Inflammatory macrophage treated with lipopolysaccharide for 4 hours (primary cell): ENCODE measurements at regions not wholly inside any gene's neighbourhood (a gene's known extent, or its start where the extent isn't known, plus 50 kb on each side); places are given as distances from the start of the nearest gene placed in this dataset.
A peak's percentile ranks its signal among the peaks of the same experiment; 100 is the strongest.

Source experiments
- DNase-seq: peaks from one replicate; pipeline ENCODE4 v3.0.0-alpha.2; 2020

- no peak for DNase-seq
These were observed 133.4 kb upstream of the FRMD6 start for GRCh38 chr14:51518280-51518679.

GRCh38 chr14:51518711-51519110 lies 133.0 kb upstream of the FRMD6 start:
- no peak for DNase-seq

GRCh38 chr14:51520087-51520486 lies 131.6 kb upstream of the FRMD6 start:
- DNase-seq: no peak

- no peak for DNase-seq
These were observed 129.9 kb upstream of the FRMD6 start for GRCh38 chr14:51521764-51522163.

GRCh38 chr14:51523243-51523642 lies 128.5 kb upstream of the FRMD6 start:
- no peak for DNase-seq

GRCh38 chr14:51525739-51526138 lies 126.0 kb upstream of the FRMD6 start:
- no peak for DNase-seq

- DNase-seq: no peak
These were observed 124.6 kb upstream of the FRMD6 start for GRCh38 chr14:51527073-51527472.

- DNase-seq: no peak
These were observed 122.0 kb upstream of the FRMD6 start for GRCh38 chr14:51529736-51530135.

GRCh38 chr14:51533160-51533559 lies 118.5 kb upstream of the FRMD6 start:
- DNase-seq: no peak

GRCh38 chr14:51533872-51534553 lies 117.7 kb upstream of the FRMD6 start:
- DNase-seq: peak; percentile 4

GRCh38 chr14:51534610-51535011 lies 117.1 kb upstream of the FRMD6 start:
- no peak for DNase-seq

GRCh38 chr14:51535443-51536044 lies 116.2 kb upstream of the FRMD6 start:
- no peak for DNase-seq

- no peak for DNase-seq
These were observed 112.7 kb upstream of the FRMD6 start for GRCh38 chr14:51538973-51539372.

GRCh38 chr14:51539571-51540037 lies 112.1 kb upstream of the FRMD6 start:
- DNase-seq: no peak

- no peak for DNase-seq
These were observed 111.3 kb upstream of the FRMD6 start for GRCh38 chr14:51540364-51540763.

GRCh38 chr14:51544471-51544870 lies 107.2 kb upstream of the FRMD6 start:
- DNase-seq: no peak

GRCh38 chr14:51544901-51545300 lies 106.8 kb upstream of the FRMD6 start:
- no peak for DNase-seq

GRCh38 chr14:51545396-51545795 lies 106.3 kb upstream of the FRMD6 start:
- no peak for DNase-seq

GRCh38 chr14:51546099-51546498 lies 105.6 kb upstream of the FRMD6 start:
- no peak for DNase-seq

GRCh38 chr14:51546603-51547258 lies 105.0 kb upstream of the FRMD6 start:
- no peak for DNase-seq

GRCh38 chr14:51547260-51547659 lies 104.5 kb upstream of the FRMD6 start:
- DNase-seq: no peak

GRCh38 chr14:51547701-51548100 lies 104.0 kb upstream of the FRMD6 start:
- no peak for DNase-seq

GRCh38 chr14:51548187-51548586 lies 103.5 kb upstream of the FRMD6 start:
- no peak for DNase-seq

GRCh38 chr14:51550636-51551035 lies 101.1 kb upstream of the FRMD6 start:
- DNase-seq: no peak
